Fibroblast of upper back skin (primary cell): ENCODE measurements at regions not wholly inside any gene's neighbourhood (a gene's known extent, or its start where the extent isn't known, plus 50 kb on each side); places are given as distances from the start of the nearest gene placed in this dataset.

Source experiments
- DNase-seq: peaks from one replicate; pipeline ENCODE4 v3.0.0-alpha.2; 2013

- DNase-seq: no peak
These were observed 597.2 kb downstream of the LRRC70 start for GRCh38 chr5:63175850-63176249.

- DNase-seq: no peak
These were observed 591.9 kb downstream of the LRRC70 start for GRCh38 chr5:63170486-63170885.

- DNase-seq: no peak
These were observed 586.4 kb downstream of the LRRC70 start for GRCh38 chr5:63164838-63165535.

- DNase-seq: no peak
These were observed 585.7 kb downstream of the LRRC70 start for GRCh38 chr5:63164339-63164738.

- DNase-seq: no peak
These were observed 576.7 kb downstream of the LRRC70 start for GRCh38 chr5:63155310-63155631.

- DNase-seq: no peak
These were observed 576.1 kb downstream of the LRRC70 start for GRCh38 chr5:63154476-63155309.

GRCh38 chr5:63152871-63153270, 574.3 kb downstream of the LRRC70 start:
- no peak for DNase-seq

GRCh38 chr5:63145167-63145566, 566.5 kb downstream of the LRRC70 start:
- DNase-seq: no peak

- no peak for DNase-seq
These were observed 563.0 kb downstream of the LRRC70 start for GRCh38 chr5:63141591-63141990.

GRCh38 chr5:63135291-63135690, 556.7 kb downstream of the LRRC70 start:
- no peak for DNase-seq

- DNase-seq: peak; percentile 88
These were observed 553.1 kb downstream of the LRRC70 start for GRCh38 chr5:63131626-63132285.

- DNase-seq: no peak
These were observed 550.1 kb downstream of the LRRC70 start for GRCh38 chr5:63128761-63129160.

GRCh38 chr5:63128018-63128417, 549.4 kb downstream of the LRRC70 start:
- DNase-seq: no peak

GRCh38 chr5:63127054-63127453, 548.4 kb downstream of the LRRC70 start:
- peak; percentile 79 for DNase-seq

- peak; percentile 69 for DNase-seq
These were observed 547.2 kb downstream of the LRRC70 start for GRCh38 chr5:63125862-63126261.

- DNase-seq: no peak
These were observed 546.8 kb downstream of the LRRC70 start for GRCh38 chr5:63125392-63125791.

GRCh38 chr5:63124266-63124665, 545.6 kb downstream of the LRRC70 start:
- DNase-seq: no peak

- peak; percentile 6 for DNase-seq
These were observed 542.9 kb downstream of the LRRC70 start for GRCh38 chr5:63121471-63121870.

- DNase-seq: no peak
These were observed 539.6 kb downstream of the LRRC70 start for GRCh38 chr5:63118221-63118620.

GRCh38 chr5:63111891-63112290, 533.3 kb downstream of the LRRC70 start:
- no peak for DNase-seq

- no peak for DNase-seq
These were observed 523.3 kb downstream of the LRRC70 start for GRCh38 chr5:63101870-63102269.

- no peak for DNase-seq
These were observed 518.7 kb downstream of the LRRC70 start for GRCh38 chr5:63097286-63097685.

- DNase-seq: no peak
These were observed 516.1 kb downstream of the LRRC70 start for GRCh38 chr5:63094730-63095129.

GRCh38 chr5:63089147-63089546, 510.5 kb downstream of the LRRC70 start:
- no peak for DNase-seq
